Bone marrow (tissue), 2 donors: ENCODE measurements at regions not wholly inside any gene's neighbourhood (a gene's known extent, or its start where the extent isn't known, plus 50 kb on each side); places are given as distances from the start of the nearest gene placed in this dataset.
"Not testable (repeated sequence)": the region's sequence is repeated elsewhere in the genome, so short reads cannot be mapped to it uniquely, and the experiment has no call there.

Experiments
- DNase-seq, 2 donors: peaks; one replicate each; lab custom pipeline; 2025; lab: John Stamatoyannopoulos, UW

GRCh38 chr18:30705943-30706342 is 336.6 kb downstream of the DSC3 start:
- DNase-seq: no peak

GRCh38 chr18:30698571-30698970 is 344.0 kb downstream of the DSC3 start:
- no peak for DNase-seq

- DNase-seq: no peak
These were observed 346.3 kb downstream of the DSC3 start for GRCh38 chr18:30696201-30696600.

GRCh38 chr18:30694773-30695172 is 347.8 kb downstream of the DSC3 start:
- DNase-seq: no peak

DNA sequence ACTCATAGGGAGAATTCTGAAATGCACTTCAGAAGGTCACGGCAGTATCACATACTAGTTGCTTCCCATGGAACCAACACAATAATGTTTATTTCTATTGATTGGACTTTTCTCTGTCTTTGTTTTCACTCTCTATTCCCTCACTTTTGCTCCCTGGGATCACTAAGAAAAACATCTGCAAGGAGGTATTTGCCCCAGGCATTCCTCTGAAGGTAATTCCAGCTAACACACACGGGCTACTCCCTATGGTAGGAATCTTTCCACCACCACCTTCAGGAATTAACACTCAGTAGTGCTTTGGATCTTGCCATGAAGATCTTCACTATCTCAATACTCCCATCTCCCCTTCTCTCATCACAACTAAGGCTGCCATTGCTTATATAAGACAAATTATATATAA is 353.3 kb downstream of the DSC3 start:
- no peak for DNase-seq

GRCh38 chr18:30687501-30687900 is 355.0 kb downstream of the DSC3 start:
- DNase-seq: no peak

- DNase-seq: no peak
These were observed 357.6 kb downstream of the DSC3 start for GRCh38 chr18:30684825-30685481.

DNA sequence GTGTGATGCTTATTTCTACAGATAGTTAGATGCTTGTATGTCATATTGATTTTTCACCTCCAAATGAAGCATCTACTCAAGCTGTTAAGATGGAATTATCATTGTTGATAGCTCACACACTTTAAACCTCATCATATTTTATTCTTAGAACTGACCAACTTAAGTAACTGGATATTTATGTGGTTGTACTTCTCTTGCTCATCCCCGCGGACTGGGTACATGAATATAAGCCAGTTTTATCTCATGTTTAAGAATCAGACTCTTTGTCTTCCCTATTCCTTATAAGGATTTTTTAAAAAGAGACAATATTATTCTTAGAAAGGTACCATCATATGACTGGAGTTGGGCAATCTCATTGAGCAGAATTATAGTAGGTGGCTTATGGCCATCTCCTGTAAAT is 358.7 kb downstream of the DSC3 start:
- no peak for DNase-seq

DNA sequence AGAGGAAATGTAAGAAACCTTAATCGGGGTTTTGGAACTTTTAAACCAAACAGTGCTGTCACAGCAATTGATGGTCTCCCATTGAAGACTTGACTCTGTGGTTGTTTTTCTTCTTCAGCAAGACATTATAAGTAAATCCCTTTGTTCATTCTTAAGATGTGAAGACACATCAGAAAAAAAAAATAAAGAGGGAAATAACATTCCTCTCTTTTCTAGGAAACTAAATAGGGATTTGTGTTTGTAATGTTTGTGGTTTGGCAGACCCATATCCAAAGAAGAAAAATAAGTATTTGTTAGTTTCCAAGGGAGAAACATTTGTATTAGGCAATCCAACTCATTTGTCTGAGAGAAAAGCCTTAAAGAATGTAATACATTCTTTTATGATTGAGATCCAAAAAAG is 359.9 kb downstream of the DSC3 start:
- no peak for DNase-seq

- no peak for DNase-seq
These were observed 363.1 kb downstream of the DSC3 start for GRCh38 chr18:30679285-30679930.

GRCh38 chr18:30677813-30678212 is 364.7 kb downstream of the DSC3 start:
- not testable (repeated sequence) for DNase-seq

DNA sequence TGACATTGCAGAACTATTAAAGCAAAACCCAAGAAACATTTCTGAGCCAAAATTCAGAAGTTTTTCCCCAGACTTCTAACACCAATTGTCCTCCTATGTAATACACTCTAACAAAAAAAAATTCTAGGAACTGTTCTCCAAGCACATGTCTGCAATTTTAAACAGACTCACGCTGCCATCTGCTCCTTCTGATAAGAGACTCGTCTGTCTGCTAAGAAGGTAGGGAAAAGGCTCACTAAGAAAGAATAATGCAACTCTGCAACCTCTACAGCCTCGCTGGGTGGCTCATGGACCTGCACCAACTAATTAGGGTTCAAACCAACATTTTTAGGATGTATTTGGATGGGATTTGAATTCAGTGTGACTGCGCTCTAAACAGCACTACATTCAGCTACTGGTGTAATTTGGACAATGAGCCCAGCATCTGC is 366.5 kb downstream of the DSC3 start:
- no peak for DNase-seq

- DNase-seq: no peak
These were observed 367.0 kb downstream of the DSC3 start for GRCh38 chr18:30675493-30675892.

DNA sequence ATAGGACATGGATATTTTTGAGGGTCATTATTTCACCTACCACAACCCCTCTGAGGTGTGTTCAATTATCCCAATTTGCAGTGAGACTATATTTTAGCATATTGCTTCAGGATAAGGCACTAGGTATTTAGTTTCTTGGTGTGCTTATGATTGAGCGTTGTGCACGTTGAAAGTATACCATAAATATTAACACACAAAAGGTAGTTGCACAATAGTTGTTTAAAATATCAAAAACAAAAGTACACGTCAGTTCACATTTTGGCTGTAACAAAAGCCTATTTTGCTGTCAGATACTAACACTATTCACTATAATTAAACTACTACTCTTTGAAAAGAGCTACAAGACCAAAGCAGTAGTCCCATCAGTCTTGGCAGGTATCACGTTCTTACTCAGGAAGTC is 367.5 kb downstream of the DSC3 start:
- no peak for DNase-seq

GRCh38 chr18:30674596-30674995 is 367.9 kb downstream of the DSC3 start:
- no peak for DNase-seq

- not testable (repeated sequence) for DNase-seq
These were observed 370.1 kb downstream of the DSC3 start for GRCh38 chr18:30672439-30672838.

GRCh38 chr18:30658306-30658705 is 384.2 kb downstream of the DSC3 start:
- no peak for DNase-seq

- DNase-seq: no peak
These were observed 390.2 kb downstream of the DSC3 start for GRCh38 chr18:30652387-30652786.

GRCh38 chr18:30650499-30650898 is 392.0 kb downstream of the DSC3 start:
- DNase-seq: no peak

- DNase-seq: no peak
These were observed 398.4 kb downstream of the DSC3 start for GRCh38 chr18:30644158-30644557.

GRCh38 chr18:30639361-30639760 is 403.2 kb downstream of the DSC3 start:
- no peak for DNase-seq

DNA sequence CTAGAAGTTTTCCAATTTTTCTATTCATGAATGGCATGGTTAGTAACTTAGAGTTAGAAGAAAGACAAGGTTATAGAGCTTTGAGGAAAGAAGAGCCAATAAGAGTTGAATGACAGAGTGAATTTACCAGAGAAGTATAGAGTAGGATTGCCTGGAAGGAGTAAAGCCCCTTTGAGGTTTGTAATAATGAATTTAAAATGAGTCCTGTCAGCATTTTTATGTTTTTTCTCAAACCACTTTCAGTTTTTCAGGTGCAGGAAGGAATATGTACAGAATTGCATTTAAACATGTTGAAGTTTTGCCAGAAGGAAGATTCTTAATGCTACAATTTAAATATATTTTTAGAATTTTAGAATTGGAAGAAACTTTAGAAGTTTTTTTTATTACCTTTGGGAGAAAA is 408.3 kb downstream of the DSC3 start:
- no peak for DNase-seq

GRCh38 chr18:30632071-30632698 is 410.4 kb downstream of the DSC3 start:
- no peak for DNase-seq

GRCh38 chr18:30625961-30626360 is 416.6 kb downstream of the DSC3 start:
- DNase-seq: no peak
